Testis (tissue), 2 donors: ENCODE measurements at regions not wholly inside any gene's neighbourhood (a gene's known extent, or its start where the extent isn't known, plus 50 kb on each side); places are given as distances from the start of the nearest gene placed in this dataset.

Source experiments
- POLR2A ChIP-seq: fragments of 450-650 bp; IDR thresholded peaks from one replicate; pipeline ENCODE4 v1.6.1; 2017; ENCODE audit warnings: antibody characterized with exemption, mild to moderate bottlenecking, moderate library complexity
- TF ChIP-seq, protein P1 (sequence below), 3 experiments: fragments of 450-650 bp in 2 of 3; fragments of 200-600 bp in 1 of 3; sonication (generic) in 1 of 3; IDR thresholded peaks; one replicate each; pipeline ENCODE4 v1.5.1; 2016 to 2019; ENCODE audit warnings: antibody characterized with exemption in 3 of 3, mild to moderate bottlenecking in 2 of 3, moderate library complexity in 1 of 3

DNA sequence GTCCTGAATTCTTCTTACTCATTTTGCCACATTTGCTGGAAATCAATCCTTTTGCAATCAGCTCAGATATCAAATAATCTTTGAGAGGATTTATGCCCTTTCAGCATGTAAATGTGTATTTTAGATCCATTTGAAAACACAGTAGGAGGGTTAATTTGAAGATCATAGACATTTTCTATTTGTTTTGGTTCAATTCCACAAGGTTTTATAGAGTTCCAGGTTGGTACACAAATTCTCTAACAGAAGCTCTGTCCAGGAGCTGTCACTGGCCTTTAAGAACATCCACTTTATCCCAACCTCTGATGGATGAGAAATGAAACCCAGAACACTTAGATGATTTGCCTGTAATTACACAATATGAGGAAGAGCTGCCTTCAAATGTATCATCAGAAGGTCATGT is 157.3 kb upstream of the CHAC2 start:
- TF ChIP-seq, protein P1, sequence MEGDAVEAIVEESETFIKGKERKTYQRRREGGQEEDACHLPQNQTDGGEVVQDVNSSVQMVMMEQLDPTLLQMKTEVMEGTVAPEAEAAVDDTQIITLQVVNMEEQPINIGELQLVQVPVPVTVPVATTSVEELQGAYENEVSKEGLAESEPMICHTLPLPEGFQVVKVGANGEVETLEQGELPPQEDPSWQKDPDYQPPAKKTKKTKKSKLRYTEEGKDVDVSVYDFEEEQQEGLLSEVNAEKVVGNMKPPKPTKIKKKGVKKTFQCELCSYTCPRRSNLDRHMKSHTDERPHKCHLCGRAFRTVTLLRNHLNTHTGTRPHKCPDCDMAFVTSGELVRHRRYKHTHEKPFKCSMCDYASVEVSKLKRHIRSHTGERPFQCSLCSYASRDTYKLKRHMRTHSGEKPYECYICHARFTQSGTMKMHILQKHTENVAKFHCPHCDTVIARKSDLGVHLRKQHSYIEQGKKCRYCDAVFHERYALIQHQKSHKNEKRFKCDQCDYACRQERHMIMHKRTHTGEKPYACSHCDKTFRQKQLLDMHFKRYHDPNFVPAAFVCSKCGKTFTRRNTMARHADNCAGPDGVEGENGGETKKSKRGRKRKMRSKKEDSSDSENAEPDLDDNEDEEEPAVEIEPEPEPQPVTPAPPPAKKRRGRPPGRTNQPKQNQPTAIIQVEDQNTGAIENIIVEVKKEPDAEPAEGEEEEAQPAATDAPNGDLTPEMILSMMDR (IDR thresholded peaks at IDR 0.05): no peak
- no peak for TF ChIP-seq POLR2A
